ENCODE measurements at regions not wholly inside any gene's neighbourhood (a gene's known extent, or its start where the extent isn't known, plus 50 kb on each side); places are given as distances from the start of the nearest gene placed in this dataset.
"Not testable (repeated sequence)": the region's sequence is repeated elsewhere in the genome, so short reads cannot be mapped to it uniquely, and the experiment has no call there.

DNA sequence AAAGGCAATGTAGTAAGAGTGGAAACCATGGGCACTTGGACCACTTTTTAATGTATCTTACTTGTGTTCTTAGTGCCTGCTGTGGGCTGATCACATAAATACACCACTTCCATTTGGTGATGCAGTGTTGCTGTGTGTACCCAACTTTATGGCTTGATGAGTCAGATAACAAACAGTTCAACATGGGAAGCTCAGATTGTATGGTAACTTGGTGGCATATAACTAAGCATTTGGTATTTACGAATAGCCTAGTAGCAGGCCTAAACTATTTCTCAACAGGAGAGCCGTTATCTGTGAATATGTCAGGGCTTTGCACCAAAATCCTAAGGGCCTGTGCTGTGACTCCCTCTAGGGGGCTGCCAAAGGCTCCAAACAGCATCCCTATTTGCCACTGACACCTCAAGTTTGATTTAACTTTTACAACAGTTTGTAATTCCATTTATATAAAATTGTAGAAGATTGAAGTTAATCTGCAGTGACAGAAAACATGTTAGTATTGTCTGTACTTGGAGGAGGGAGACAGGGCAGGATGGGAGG, 640.4 kb upstream of the CADM2 start:
- FAIRE-seq, result no peak

DNA sequence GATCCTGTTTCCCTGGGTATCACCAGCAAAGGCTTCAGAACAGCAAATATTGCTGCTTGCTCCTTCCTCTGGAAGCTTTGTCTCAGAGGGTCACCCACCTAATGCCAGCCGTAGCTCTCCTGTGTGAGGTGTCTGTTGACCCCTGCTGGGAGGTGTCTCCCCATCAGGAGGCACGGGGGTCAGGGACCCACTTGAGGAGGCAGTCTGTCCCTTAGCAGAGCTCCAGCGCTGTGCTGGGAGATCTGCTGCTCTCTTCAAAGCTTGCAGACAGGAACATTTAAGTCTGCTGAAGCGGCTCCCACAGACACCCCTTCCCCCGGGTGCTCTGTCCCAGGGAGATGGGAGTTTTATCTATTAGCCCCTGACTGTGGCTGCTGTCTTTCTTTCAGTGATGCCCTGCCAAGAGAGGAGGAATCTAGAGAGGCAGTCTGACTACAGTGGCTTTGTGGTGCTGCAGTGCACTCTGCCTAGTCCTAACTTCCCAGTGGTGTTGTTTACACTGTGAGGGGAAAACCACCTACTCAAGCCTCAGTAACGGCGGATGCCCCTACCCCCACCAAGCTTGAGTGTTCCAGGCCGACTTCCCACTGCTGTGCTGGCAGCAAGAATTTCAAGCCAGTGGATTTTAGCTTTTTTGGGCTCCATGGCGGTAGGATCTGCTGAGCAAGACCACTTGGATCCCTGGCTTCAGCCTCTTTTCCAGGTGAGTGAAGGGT, 593.1 kb upstream of the CADM2 start:
- FAIRE-seq; DNase-seq (ENCODE audit: insufficient read length, low spot score): not testable (repeated sequence)

More for the DNA sequence above, 640.4 kb upstream of the CADM2 start:
- TF ChIP-seq PAX5 (IDR thresholded peaks at IDR 0.05; ENCODE audit: insufficient read depth, low read length, severe bottlenecking) (no peak), POLR2A (IDR thresholded peaks at IDR 0.05; ENCODE audit: low read depth, low read length) (no peak), POLR2AphosphoS5 (IDR thresholded peaks at IDR 0.05; ENCODE audit: low read depth, low read length) (no peak), TAF1 (IDR thresholded peaks at IDR 0.05; ENCODE audit: low read depth, low read length) (no peak), SPI1 (IDR thresholded peaks at IDR 0.05; ENCODE audit: low read depth, low read length) (no peak), POU2F2 (IDR thresholded peaks at IDR 0.05; ENCODE audit: low read depth, low read length) (no peak)
- no peak for DNase-seq (ENCODE audit: insufficient read length, low spot score)

Measured in GM12891 (cell line).